ENCODE measurements at regions not wholly inside any gene's neighbourhood (a gene's known extent, or its start where the extent isn't known, plus 50 kb on each side); places are given as distances from the start of the nearest gene placed in this dataset.

DNA sequence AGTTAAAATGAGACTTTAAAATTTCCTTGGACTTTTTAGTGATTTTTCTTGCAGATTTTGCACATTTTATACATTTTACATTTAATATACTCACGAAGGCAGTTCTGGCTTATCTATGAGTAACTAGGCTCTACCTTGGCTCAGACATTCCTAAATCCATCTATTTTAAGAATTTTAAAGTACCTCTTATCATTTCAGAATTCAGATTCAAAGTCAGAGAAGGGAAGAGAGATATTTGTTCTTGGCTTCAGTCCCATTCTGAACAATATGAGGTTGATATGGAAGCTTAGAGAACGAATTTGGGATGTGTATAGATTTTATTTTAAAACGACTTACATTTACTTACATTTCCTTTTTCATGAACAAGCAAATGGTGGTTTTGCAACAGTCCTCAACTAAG lies 230.2 kb downstream of the LMO4 start:
- TF ChIP-seq EP300 (IDR thresholded peaks at IDR 0.05) (no peak), CTCF (IDR thresholded peaks at IDR 0.05) (no peak), POLR2A (IDR thresholded peaks at IDR 0.05) (no peak), POLR2AphosphoS5 (IDR thresholded peaks at IDR 0.05) (no peak)
